ENCODE measurements at regions not wholly inside any gene's neighbourhood (a gene's known extent, or its start where the extent isn't known, plus 50 kb on each side); places are given as distances from the start of the nearest gene placed in this dataset.

GRCh38 chr9:108086624-108087023 is 597.1 kb upstream of the KLF4 start:
- H3K4me1 ChIP-seq (ENCODE audit: control insufficient read depth, insufficient read depth, low read depth, low read length): no peaks in the 10 kb centered on the region
- no peak for DNase-seq

GRCh38 chr9:108085294-108085693 is 595.7 kb upstream of the KLF4 start:
- H2AFZ ChIP-seq (ENCODE audit: low read depth, low read length): no peak overlapping the region
- no peak overlapping the region for H2BK15ac ChIP-seq (ENCODE audit: low read depth, poor library complexity, severe bottlenecking)
- no peak for DNase-seq
- no peak overlapping the region for H2BK12ac ChIP-seq (ENCODE audit: low read length in 2 of 2)
- H3K4me1 ChIP-seq (ENCODE audit: control insufficient read depth, insufficient read depth, low read depth, low read length): no peaks in the 10 kb centered on the region
- H3K27ac ChIP-seq (ENCODE audit: low read length, poor library complexity, severe bottlenecking): no peak overlapping the region
- no peak overlapping the region for H2BK5ac ChIP-seq (ENCODE audit: low read depth, low read length, poor library complexity, severe bottlenecking)
- H3K79me1 ChIP-seq (replicated peaks; ENCODE audit: low read length, poor library complexity, severe bottlenecking): no peaks in the 10 kb centered on the region
- H2BK120ac ChIP-seq (ENCODE audit: low read depth, low read length): no peak overlapping the region
- H3K23ac ChIP-seq (ENCODE audit: low read length in 2 of 2): no peak overlapping the region
- no peak overlapping the region for H4K91ac ChIP-seq (ENCODE audit: low read length)
- no peaks in the 10 kb centered on the region for H3K36me3 ChIP-seq (ENCODE audit: control insufficient read depth in 1 of 2, insufficient read depth in 2 of 2, low read depth in 1 of 2, low read length in 2 of 2)
- H3K4me2 ChIP-seq (ENCODE audit: low read length, poor library complexity, severe bottlenecking): no peak overlapping the region
- H3K9me3 ChIP-seq (ENCODE audit: control insufficient read depth, low read length): no peaks in the 10 kb centered on the region
- no peak overlapping the region for H4K8ac ChIP-seq (ENCODE audit: low read length)
- no peak overlapping the region for H3K4ac ChIP-seq (ENCODE audit: low read depth in 1 of 2, low read length in 2 of 2)
- H2AK5ac ChIP-seq (ENCODE audit: low read length, severe bottlenecking): no peak overlapping the region
- 91% methylated on average over 6 of the region's 6 CpGs for WGBS
- H3K18ac ChIP-seq (ENCODE audit: low read depth in 1 of 2, low read length in 2 of 2): no peak overlapping the region
- H3K9ac ChIP-seq (ENCODE audit: low read length): no peak overlapping the region
- no peak overlapping the region for H3K4me3 ChIP-seq (ENCODE audit: insufficient read depth in 1 of 2, low read depth in 1 of 2, low read length in 2 of 2)
- no peaks in the 10 kb centered on the region for H3K27me3 ChIP-seq (ENCODE audit: control insufficient read depth in 1 of 2, insufficient read depth in 1 of 2, low read length in 2 of 2)
- H3K14ac ChIP-seq (ENCODE audit: low read length in 2 of 2): no peak overlapping the region

More at GRCh38 chr9:108086624-108087023, 597.1 kb upstream of the KLF4 start:
- Histone ChIP-seq H2AK5ac (ENCODE audit: low read length, severe bottlenecking) (no peak overlapping the region), H2BK120ac (ENCODE audit: low read depth, low read length) (no peak overlapping the region), H3K9me3 (ENCODE audit: control insufficient read depth, low read length) (no peaks in the 10 kb centered on the region), H3K27ac (ENCODE audit: low read length, poor library complexity, severe bottlenecking) (no peak overlapping the region), H3K4me3 (ENCODE audit: insufficient read depth in 1 of 2, low read depth in 1 of 2, low read length in 2 of 2) (no peak overlapping the region), H3K18ac (ENCODE audit: low read depth in 1 of 2, low read length in 2 of 2) (no peak overlapping the region), H4K8ac (ENCODE audit: low read length) (no peak overlapping the region), H2BK15ac (ENCODE audit: low read depth, poor library complexity, severe bottlenecking) (no peak overlapping the region), H3K4me2 (ENCODE audit: low read length, poor library complexity, severe bottlenecking) (no peak overlapping the region), H2AFZ (ENCODE audit: low read depth, low read length) (no peak overlapping the region), H2BK12ac (ENCODE audit: low read length in 2 of 2) (no peak overlapping the region), H3K27me3 (ENCODE audit: control insufficient read depth in 1 of 2, insufficient read depth in 1 of 2, low read length in 2 of 2) (no peaks in the 10 kb centered on the region), H3K4ac (ENCODE audit: low read depth in 1 of 2, low read length in 2 of 2) (no peak overlapping the region), H3K9ac (ENCODE audit: low read length) (no peak overlapping the region), H2BK5ac (ENCODE audit: low read depth, low read length, poor library complexity, severe bottlenecking) (no peak overlapping the region), H3K79me1 (replicated peaks; ENCODE audit: low read length, poor library complexity, severe bottlenecking) (no peaks in the 10 kb centered on the region), H4K91ac (ENCODE audit: low read length) (no peak overlapping the region), H3K23ac (ENCODE audit: low read length in 2 of 2) (no peak overlapping the region), H3K36me3 (ENCODE audit: control insufficient read depth in 1 of 2, insufficient read depth in 2 of 2, low read depth in 1 of 2, low read length in 2 of 2) (no peaks in the 10 kb centered on the region), H3K14ac (ENCODE audit: low read length in 2 of 2) (no peak overlapping the region)
- WGBS: 53% methylated on average over 3 of the region's 4 CpGs

GRCh38 chr9:108083796-108084352 is 594.3 kb upstream of the KLF4 start:
- H3K18ac ChIP-seq (ENCODE audit: low read depth in 1 of 2, low read length in 2 of 2): no peak overlapping the region
- H3K4me1 ChIP-seq (ENCODE audit: control insufficient read depth, insufficient read depth, low read depth, low read length): no peaks in the 10 kb centered on the region
- H3K14ac ChIP-seq (ENCODE audit: low read length in 2 of 2): no peak overlapping the region
- H2BK12ac ChIP-seq (ENCODE audit: low read length in 2 of 2): no peak overlapping the region
- H3K27ac ChIP-seq (ENCODE audit: low read length, poor library complexity, severe bottlenecking): no peak overlapping the region
- no peak overlapping the region for H3K23ac ChIP-seq (ENCODE audit: low read length in 2 of 2)
- no peak overlapping the region for H3K4me2 ChIP-seq (ENCODE audit: low read length, poor library complexity, severe bottlenecking)
- H2BK120ac ChIP-seq (ENCODE audit: low read depth, low read length): no peak overlapping the region
- H3K27me3 ChIP-seq (ENCODE audit: control insufficient read depth in 1 of 2, insufficient read depth in 1 of 2, low read length in 2 of 2): no peaks in the 10 kb centered on the region
- H2AK5ac ChIP-seq (ENCODE audit: low read length, severe bottlenecking): no peak overlapping the region
- H3K4ac ChIP-seq (ENCODE audit: low read depth in 1 of 2, low read length in 2 of 2): no peak overlapping the region
- no peak overlapping the region for H2AFZ ChIP-seq (ENCODE audit: low read depth, low read length)
- H4K8ac ChIP-seq (ENCODE audit: low read length): no peak overlapping the region
- WGBS: 92% methylated on average over 3 of the region's 3 CpGs
- no peaks in the 10 kb centered on the region for H3K36me3 ChIP-seq (ENCODE audit: control insufficient read depth in 1 of 2, insufficient read depth in 2 of 2, low read depth in 1 of 2, low read length in 2 of 2)
- H2BK15ac ChIP-seq (ENCODE audit: low read depth, poor library complexity, severe bottlenecking): no peak overlapping the region
- H2BK5ac ChIP-seq (ENCODE audit: low read depth, low read length, poor library complexity, severe bottlenecking): no peak overlapping the region
- H3K9me3 ChIP-seq (ENCODE audit: control insufficient read depth, low read length): no peaks in the 10 kb centered on the region
- no peak for DNase-seq
- no peak overlapping the region for H3K9ac ChIP-seq (ENCODE audit: low read length)
- H3K79me1 ChIP-seq (replicated peaks; ENCODE audit: low read length, poor library complexity, severe bottlenecking): no peaks in the 10 kb centered on the region
- H3K4me3 ChIP-seq (ENCODE audit: insufficient read depth in 1 of 2, low read depth in 1 of 2, low read length in 2 of 2): no peak overlapping the region
- H4K91ac ChIP-seq (ENCODE audit: low read length): no peak overlapping the region

- Histone ChIP-seq H3K4me2 (ENCODE audit: low read length, poor library complexity, severe bottlenecking) (no peak overlapping the region), H3K4me1 (ENCODE audit: control insufficient read depth, insufficient read depth, low read depth, low read length) (no peaks in the 10 kb centered on the region), H2AFZ (ENCODE audit: low read depth, low read length) (no peak overlapping the region), H2BK120ac (ENCODE audit: low read depth, low read length) (no peak overlapping the region), H3K27me3 (ENCODE audit: control insufficient read depth in 1 of 2, insufficient read depth in 1 of 2, low read length in 2 of 2) (no peaks in the 10 kb centered on the region), H3K4me3 (ENCODE audit: insufficient read depth in 1 of 2, low read depth in 1 of 2, low read length in 2 of 2) (no peak overlapping the region), H3K36me3 (ENCODE audit: control insufficient read depth in 1 of 2, insufficient read depth in 2 of 2, low read depth in 1 of 2, low read length in 2 of 2) (no peaks in the 10 kb centered on the region), H3K9ac (ENCODE audit: low read length) (no peak overlapping the region), H3K27ac (ENCODE audit: low read length, poor library complexity, severe bottlenecking) (no peak overlapping the region), H2BK12ac (ENCODE audit: low read length in 2 of 2) (no peak overlapping the region), H3K23ac (ENCODE audit: low read length in 2 of 2) (no peak overlapping the region), H3K14ac (ENCODE audit: low read length in 2 of 2) (no peak overlapping the region), H4K8ac (ENCODE audit: low read length) (no peak overlapping the region), H2BK5ac (ENCODE audit: low read depth, low read length, poor library complexity, severe bottlenecking) (no peak overlapping the region), H3K4ac (ENCODE audit: low read depth in 1 of 2, low read length in 2 of 2) (no peak overlapping the region), H3K79me1 (replicated peaks; ENCODE audit: low read length, poor library complexity, severe bottlenecking) (no peaks in the 10 kb centered on the region), H2BK15ac (ENCODE audit: low read depth, poor library complexity, severe bottlenecking) (no peak overlapping the region), H4K91ac (ENCODE audit: low read length) (no peak overlapping the region), H2AK5ac (ENCODE audit: low read length, severe bottlenecking) (no peak overlapping the region), H3K9me3 (ENCODE audit: control insufficient read depth, low read length) (no peaks in the 10 kb centered on the region), H3K18ac (ENCODE audit: low read depth in 1 of 2, low read length in 2 of 2) (no peak overlapping the region)
- DNase-seq: no peak
- 88% methylated on average over 6 of the region's 6 CpGs for WGBS
Observed at GRCh38 chr9:108083160-108083750, 593.7 kb upstream of the KLF4 start.
